Heart right ventricle (tissue), 16 donors: ENCODE measurements at regions not wholly inside any gene's neighbourhood (a gene's known extent, or its start where the extent isn't known, plus 50 kb on each side); places are given as distances from the start of the nearest gene placed in this dataset.
A peak's percentile ranks its signal among the peaks of the same experiment; 100 is the strongest.

Source experiments
- ATAC-seq, 8 donors: fragments of 200-7000 bp; cut with Tn5 transposase; one replicate each; pipeline ENCODE4 v1.9.1; 2020; ENCODE audit warnings: mild to moderate bottlenecking in 8 of 8, moderate library complexity in 8 of 8, moderate number of reproducible peaks in 1 of 8
- DNase-seq, 2 donors: peaks; one replicate each; pipeline ENCODE4 v3.0.0-alpha.2; 2020
- H3K27ac ChIP-seq, 10 donors: fragments of 200-600 bp; sonication (generic) in 2 of 10; one replicate each; pipeline versions ENCODE4 v1.5.0 to v1.8.0; 2020 to 2022; ENCODE audit warnings: mild to moderate bottlenecking in 3 of 10
- H3K27me3 ChIP-seq, 7 donors: fragments of 200-600 bp; one replicate each; pipeline ENCODE4 v1.8.0; 2021 to 2022; ENCODE audit warnings: mild to moderate bottlenecking in 2 of 7
- H3K36me3 ChIP-seq, 9 donors: fragments of 200-600 bp; sonication (generic) in 1 of 9; one replicate each; pipeline versions ENCODE4 v1.5.0 to v1.8.0; 2020 to 2022; ENCODE audit warnings: mild to moderate bottlenecking in 2 of 9
- H3K4me1 ChIP-seq, 9 donors: fragments of 200-600 bp; sonication (generic) in 1 of 9; one replicate each; pipeline versions ENCODE4 v1.5.0 to v1.8.0; 2020 to 2022; ENCODE audit warnings: mild to moderate bottlenecking in 4 of 9
- H3K4me3 ChIP-seq, 10 donors: fragments of 200-600 bp; sonication (generic) in 2 of 10; one replicate each; pipeline versions ENCODE4 v1.5.0 to v1.8.0; 2020 to 2022; ENCODE audit warnings: mild to moderate bottlenecking in 7 of 10, moderate library complexity in 2 of 10
- H3K9me3 ChIP-seq, 11 donors: fragments of 200-600 bp in 10 of 11; sonication (generic) in 2 of 11; one replicate each; pipeline versions ENCODE4 v1.5.0 to v1.8.0; 2013 to 2022; ENCODE audit warnings: mild to moderate bottlenecking in 2 of 11, control low read depth in 1 of 11, moderate library complexity in 1 of 11
- WGBS, 2 donors: extraction: QIAGEN DNeasy Blood & Tissue Kit; methylation state at CpG; one replicate each; pipeline ENCODE4 v1.1.7; 2013; ENCODE audit warnings: inconsistent platforms in 1 of 2; 5-methylcytosine and 5-hydroxymethylcytosine counted together
- intact Hi-C, 10 donors: fragments of 100-400 bp; cut with DNase I; formaldehyde crosslinking; loops; one replicate each; pipeline versions ENCODE4 v1.11.1 to v1.14.2; 2022
- TF ChIP-seq, protein P1 (sequence below), 9 donors: fragments of 200-600 bp; sonication (generic) in 2 of 9; IDR thresholded peaks; one replicate each; pipeline versions ENCODE4 v1.5.0 to v1.8.0; 2021 to 2022; ENCODE audit warnings: antibody characterized with exemption in 9 of 9, mild to moderate bottlenecking in 5 of 9, moderate library complexity in 1 of 9
- donor health status: Arrhythmogenic right ventricular cardiomyopathy.
- donor health status: ischemic (EF 13 %, LVEDD 7.1; RV severe dilation, severe dysfunction).
- donor health status: healthy with polysubstance abuse.
- donor health status: DM: no; HTN: yes; CAD: no.
- donor health status: DM: no; HTN: no; CAD: no.
- donor health status: ischemic (EF 25% LVEDD 6.9; RV normal size, moderate dysfunction).
- donor health status: ischemic (EF 25% LVEDD 5.7; RV mildly dilated, moderate dysfunction).
- donor health status: healthy.
- donor health status: DM: yes; HTN: yes; CAD: no.
- donor health status: Ischemic cardiomyopathy.
- donor health status: ischemic (EF 35%, LVEDD 5.7; RV mildly dilated, moderate dysfunction).
- donor health status: nonischemic (EF 11% LVEDD 7.7; RV severe dilation, severe dysfunction).
- donor health status: DM: yes; HTN: yes; CAD: no.
- donor health status: PGD.
- donor health status: ischemic (EF 29% LVEDD 5.4; RV normal size, mild dysfunction).
- donor health status: nonischemic (EF 23%, LVEDD 6.1; RV moderate dilation, normal function).

DNA sequence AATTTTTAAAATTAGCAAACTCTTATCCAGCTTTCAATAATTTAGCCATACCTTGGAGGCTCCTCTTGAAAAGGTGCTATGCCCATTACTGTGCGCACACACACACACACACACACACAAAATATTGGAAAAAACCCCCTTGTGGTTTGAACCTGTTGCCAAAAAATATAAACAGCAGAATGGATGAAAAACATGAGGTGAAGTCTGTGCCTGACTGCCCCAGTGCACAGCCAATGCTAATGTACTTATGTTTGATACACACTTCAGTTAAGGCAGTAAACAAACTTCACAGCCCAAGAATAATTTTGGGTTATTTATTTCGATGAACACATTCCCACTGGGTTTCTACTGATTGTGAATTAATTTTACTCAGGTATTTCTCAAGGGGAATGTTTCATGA lies 113.2 kb upstream of the SEM1 start:
- ATAC-seq (no peak), DNase-seq (no peak)
- Histone ChIP-seq H3K9me3 (peaks cover 0 to 5% (median 0%) of the 10 kb centered on the region in 11 donors), H3K27me3 (peaks cover 0 to 5% (median 0%) of the 10 kb centered on the region in 7 donors), H3K4me3 (no peak overlapping the region), H3K4me1 (no peaks in the 10 kb centered on the region), H3K36me3 (no peaks in the 10 kb centered on the region), H3K27ac (no peak overlapping the region)
- WGBS, 2 donors = 73 to 86% methylated on average over 2 of the region's 2 CpGs
- intact Hi-C loops = no loop called here
- TF ChIP-seq, protein P1, sequence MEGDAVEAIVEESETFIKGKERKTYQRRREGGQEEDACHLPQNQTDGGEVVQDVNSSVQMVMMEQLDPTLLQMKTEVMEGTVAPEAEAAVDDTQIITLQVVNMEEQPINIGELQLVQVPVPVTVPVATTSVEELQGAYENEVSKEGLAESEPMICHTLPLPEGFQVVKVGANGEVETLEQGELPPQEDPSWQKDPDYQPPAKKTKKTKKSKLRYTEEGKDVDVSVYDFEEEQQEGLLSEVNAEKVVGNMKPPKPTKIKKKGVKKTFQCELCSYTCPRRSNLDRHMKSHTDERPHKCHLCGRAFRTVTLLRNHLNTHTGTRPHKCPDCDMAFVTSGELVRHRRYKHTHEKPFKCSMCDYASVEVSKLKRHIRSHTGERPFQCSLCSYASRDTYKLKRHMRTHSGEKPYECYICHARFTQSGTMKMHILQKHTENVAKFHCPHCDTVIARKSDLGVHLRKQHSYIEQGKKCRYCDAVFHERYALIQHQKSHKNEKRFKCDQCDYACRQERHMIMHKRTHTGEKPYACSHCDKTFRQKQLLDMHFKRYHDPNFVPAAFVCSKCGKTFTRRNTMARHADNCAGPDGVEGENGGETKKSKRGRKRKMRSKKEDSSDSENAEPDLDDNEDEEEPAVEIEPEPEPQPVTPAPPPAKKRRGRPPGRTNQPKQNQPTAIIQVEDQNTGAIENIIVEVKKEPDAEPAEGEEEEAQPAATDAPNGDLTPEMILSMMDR (IDR thresholded peaks at IDR 0.05) = no peak

DNA sequence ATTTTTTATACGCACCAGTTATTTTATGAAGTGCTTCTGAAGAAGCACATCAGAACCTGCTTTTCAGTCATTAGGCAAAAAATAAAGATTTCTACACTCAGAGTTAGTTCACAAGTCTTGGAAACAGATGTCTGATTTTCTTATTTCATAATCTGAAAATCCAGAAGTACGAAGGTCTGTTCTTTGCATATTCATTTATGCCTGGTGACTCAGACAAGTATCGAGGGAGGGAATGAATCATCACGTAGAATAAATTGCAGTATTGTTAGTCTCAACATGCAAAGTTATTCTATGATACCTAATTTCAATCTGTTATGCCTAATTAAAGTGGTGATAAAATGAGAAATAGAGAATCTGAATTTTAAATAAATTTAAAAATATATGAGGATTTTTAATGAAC lies 113.6 kb upstream of the SEM1 start:
- ATAC-seq (peak in 1 of 8 donors; percentile 48), DNase-seq (no peak)
- Histone ChIP-seq H3K4me3 (no peak overlapping the region), H3K27me3 (peaks cover 0 to 9% (median 0%) of the 10 kb centered on the region in 7 donors), H3K36me3 (no peaks in the 10 kb centered on the region), H3K4me1 (no peaks in the 10 kb centered on the region), H3K27ac (no peak overlapping the region), H3K9me3 (peaks cover 0 to 5% (median 0%) of the 10 kb centered on the region in 11 donors)
- WGBS, 2 donors = 72 to 81% methylated on average over 4 of the region's 4 CpGs
- TF ChIP-seq, protein P1 (IDR thresholded peaks at IDR 0.05) = no peak
- intact Hi-C loops = no loop called here

DNA sequence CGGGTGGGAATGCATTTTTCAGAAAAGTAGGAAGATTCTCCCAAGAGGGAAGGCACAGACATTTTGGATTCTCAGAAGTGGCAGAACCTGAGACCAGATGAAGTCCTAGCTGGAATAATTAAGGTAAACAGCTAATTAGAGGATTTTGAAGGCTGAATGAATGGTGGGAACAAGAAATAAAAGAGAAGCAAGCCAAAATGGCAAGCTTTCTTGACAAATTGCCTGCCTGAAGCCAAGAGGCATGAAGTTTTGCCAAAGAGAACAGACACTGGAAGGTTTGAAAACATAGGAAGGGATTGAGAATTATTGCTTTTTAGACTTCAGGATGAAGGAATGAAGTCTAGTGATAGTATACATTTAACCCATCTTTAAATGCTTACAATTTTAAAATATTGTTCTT lies 115.0 kb upstream of the SEM1 start:
- Histone ChIP-seq H3K36me3 (no peaks in the 10 kb centered on the region), H3K9me3 (peaks cover 0 to 5% (median 0%) of the 10 kb centered on the region in 11 donors), H3K27ac (no peak overlapping the region), H3K4me3 (no peak overlapping the region), H3K4me1 (no peaks in the 10 kb centered on the region), H3K27me3 (peaks cover 0 to 11% (median 0%) of the 10 kb centered on the region in 7 donors)
- 39 to 62% methylated on average over 1 of the region's 1 CpG for WGBS, 2 donors
- intact Hi-C loops = no loop called here
- no peak for ATAC-seq
- TF ChIP-seq, protein P1 (IDR thresholded peaks at IDR 0.05) = no peak
- no peak for DNase-seq

DNA sequence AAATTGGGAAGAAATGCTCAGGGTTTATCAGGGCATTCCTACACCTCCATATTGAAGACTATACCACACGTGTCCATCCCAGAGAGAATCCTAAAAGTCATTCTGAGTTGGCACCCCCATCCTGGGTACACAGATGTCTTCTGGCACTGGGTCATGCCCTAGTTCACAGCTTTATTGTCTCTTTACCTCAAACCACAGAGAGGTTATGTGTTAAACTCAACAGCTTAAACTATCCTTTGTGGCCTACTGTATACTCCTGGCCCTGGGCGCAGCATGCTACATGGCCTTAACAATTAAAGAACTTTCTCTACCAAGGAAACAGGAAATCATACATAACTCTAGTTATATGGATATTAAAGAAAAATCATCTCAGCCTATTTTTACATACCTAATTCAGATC lies 115.6 kb upstream of the SEM1 start:
- Histone ChIP-seq H3K36me3 (no peaks in the 10 kb centered on the region), H3K4me1 (no peaks in the 10 kb centered on the region), H3K27ac (no peak overlapping the region), H3K4me3 (no peak overlapping the region), H3K9me3 (peaks cover 0 to 5% (median 0%) of the 10 kb centered on the region in 11 donors), H3K27me3 (peaks cover 0 to 11% (median 0%) of the 10 kb centered on the region in 7 donors)
- DNase-seq (no peak), ATAC-seq (no peak)
- TF ChIP-seq, protein P1 (IDR thresholded peaks at IDR 0.05) = no peak
- 79 to 83% methylated on average over 2 of the region's 2 CpGs for WGBS, 2 donors
- intact Hi-C loops = no loop called here
